ENCODE measurements at regions not wholly inside any gene's neighbourhood (a gene's known extent, or its start where the extent isn't known, plus 50 kb on each side); places are given as distances from the start of the nearest gene placed in this dataset.

- TF ChIP-seq, protein P1, sequence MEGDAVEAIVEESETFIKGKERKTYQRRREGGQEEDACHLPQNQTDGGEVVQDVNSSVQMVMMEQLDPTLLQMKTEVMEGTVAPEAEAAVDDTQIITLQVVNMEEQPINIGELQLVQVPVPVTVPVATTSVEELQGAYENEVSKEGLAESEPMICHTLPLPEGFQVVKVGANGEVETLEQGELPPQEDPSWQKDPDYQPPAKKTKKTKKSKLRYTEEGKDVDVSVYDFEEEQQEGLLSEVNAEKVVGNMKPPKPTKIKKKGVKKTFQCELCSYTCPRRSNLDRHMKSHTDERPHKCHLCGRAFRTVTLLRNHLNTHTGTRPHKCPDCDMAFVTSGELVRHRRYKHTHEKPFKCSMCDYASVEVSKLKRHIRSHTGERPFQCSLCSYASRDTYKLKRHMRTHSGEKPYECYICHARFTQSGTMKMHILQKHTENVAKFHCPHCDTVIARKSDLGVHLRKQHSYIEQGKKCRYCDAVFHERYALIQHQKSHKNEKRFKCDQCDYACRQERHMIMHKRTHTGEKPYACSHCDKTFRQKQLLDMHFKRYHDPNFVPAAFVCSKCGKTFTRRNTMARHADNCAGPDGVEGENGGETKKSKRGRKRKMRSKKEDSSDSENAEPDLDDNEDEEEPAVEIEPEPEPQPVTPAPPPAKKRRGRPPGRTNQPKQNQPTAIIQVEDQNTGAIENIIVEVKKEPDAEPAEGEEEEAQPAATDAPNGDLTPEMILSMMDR (IDR thresholded peaks at IDR 0.05; ENCODE audit: low read length), result no peak
- no peak for TF ChIP-seq EZH2 (IDR thresholded peaks at IDR 0.05; ENCODE audit: borderline replicate concordance, low read length)
Observed at GRCh38 chr22:22080270-22080669, 97.7 kb upstream of the TOP3B start.

All from OCI-LY1 (cell line).